K562 (cell line): ENCODE measurements at regions not wholly inside any gene's neighbourhood (a gene's known extent, or its start where the extent isn't known, plus 50 kb on each side); places are given as distances from the start of the nearest gene placed in this dataset.

Experiments used
- C11orf30 ChIP-seq: fragments of 450-650 bp; IDR thresholded peaks from 2 replicates; pipeline ENCODE4 v1.6.1; 2016; ENCODE audit warnings: low read depth, mild to moderate bottlenecking
- CCNT2 ChIP-seq: IDR thresholded peaks from 2 replicates; pipeline ENCODE4 v1.6.1; 2011; ENCODE audit warnings: borderline replicate concordance, low read depth, mild to moderate bottlenecking, moderate library complexity, mixed read lengths, low read length; ENCODE audit not compliant: insufficient read length; ENCODE audit errors: extremely low read depth
- CHD1 ChIP-seq: fragments of 200-600 bp; sonication (generic); IDR thresholded peaks from one replicate; pipeline ENCODE4 v1.6.1; 2012; ENCODE audit warnings: mild to moderate bottlenecking, moderate library complexity, low read length, inconsistent platforms
- ELF2 ChIP-seq: fragments of 250-450 bp; sonication (Bioruptor Pico); IDR thresholded peaks from 2 replicates; pipeline ENCODE4 v1.5.0; 2021; ENCODE audit warnings: mild to moderate bottlenecking
- GATAD2B ChIP-seq: fragments of 450-650 bp; IDR thresholded peaks from 2 replicates; pipeline ENCODE4 v1.6.1; 2017; ENCODE audit warnings: mild to moderate bottlenecking, borderline replicate concordance
- HCFC1 ChIP-seq: IDR thresholded peaks from 2 replicates; pipeline ENCODE4 v1.6.1; 2012; ENCODE audit warnings: low read depth, low read length, improper control_type of control experiment
- JUND ChIP-seq, 2 experiments: IDR thresholded peaks; 2 replicates in 1 of 2; 3 replicates in 1 of 2; pipeline ENCODE4 v1.6.1; 2011; ENCODE audit warnings: borderline replicate concordance in 2 of 2, low read depth in 2 of 2, low read length in 2 of 2, improper control_type of control experiment in 1 of 2, missing biosample characterization in 1 of 2, missing genetic modification characterization in 1 of 2, missing genetic modification reagents in 1 of 2
- KLF6 ChIP-seq: fragments of 250-450 bp; sonication (Bioruptor Pico); IDR thresholded peaks from 2 replicates; pipeline ENCODE4 v1.4.0; 2020; ENCODE audit warnings: mild to moderate bottlenecking, moderate library complexity, borderline replicate concordance
- NCOR1 ChIP-seq: fragments of 450-650 bp; IDR thresholded peaks from 2 replicates; pipeline ENCODE4 v1.6.1; 2016; ENCODE audit warnings: mild to moderate bottlenecking, moderate library complexity
- POLR2AphosphoS2 ChIP-seq: IDR thresholded peaks from 2 replicates; pipeline ENCODE4 v1.6.1; 2012; ENCODE audit warnings: low read length, improper control_type of control experiment
- RBM14 ChIP-seq: fragments of 200-400 bp; formaldehyde crosslinking; IDR thresholded peaks from 2 replicates; pipeline ENCODE4 v1.6.1; 2018; ENCODE audit warnings: low read depth, mild to moderate bottlenecking, low read length, moderate library complexity, borderline replicate concordance; ENCODE audit not compliant: insufficient read depth
- TCF3 ChIP-seq: sonication (generic); formaldehyde crosslinking; IDR thresholded peaks from 2 replicates; pipeline ENCODE4 v1.4.0; 2020; ENCODE audit warnings: mild to moderate bottlenecking, missing genetic modification reagents
- TRIM24 ChIP-seq, 2 experiments: fragments of 450-650 bp; IDR thresholded peaks; 2 replicates each; pipeline ENCODE4 v1.6.1; 2016
- XRCC4 ChIP-seq: IDR thresholded peaks from one replicate; pipeline ENCODE4 v1.6.1; 2011; ENCODE audit not compliant: insufficient read depth, insufficient read length; ENCODE audit errors: extremely low read depth
- TF ChIP-seq, protein P1 (sequence below): fragments of 450-650 bp; IDR thresholded peaks from 2 replicates; pipeline ENCODE4 v1.6.1; 2018; ENCODE audit not compliant: partially characterized antibody
- TF ChIP-seq, protein P2 (sequence below): fragments of 250-450 bp; sonication (Bioruptor Pico); IDR thresholded peaks from 2 replicates; pipeline ENCODE4 v1.5.0; 2021; ENCODE audit warnings: mild to moderate bottlenecking, moderate library complexity
- TF ChIP-seq, protein P3 (sequence below): fragments of 450-650 bp; IDR thresholded peaks from 2 replicates; pipeline ENCODE4 v1.6.1; 2016; ENCODE audit warnings: low read depth, mild to moderate bottlenecking, moderate library complexity
- TF ChIP-seq, protein P4 (sequence below): fragments of 250-450 bp; sonication (Bioruptor Pico); IDR thresholded peaks from 2 replicates; pipeline ENCODE4 v1.5.1; 2021; ENCODE audit warnings: mild to moderate bottlenecking

DNA sequence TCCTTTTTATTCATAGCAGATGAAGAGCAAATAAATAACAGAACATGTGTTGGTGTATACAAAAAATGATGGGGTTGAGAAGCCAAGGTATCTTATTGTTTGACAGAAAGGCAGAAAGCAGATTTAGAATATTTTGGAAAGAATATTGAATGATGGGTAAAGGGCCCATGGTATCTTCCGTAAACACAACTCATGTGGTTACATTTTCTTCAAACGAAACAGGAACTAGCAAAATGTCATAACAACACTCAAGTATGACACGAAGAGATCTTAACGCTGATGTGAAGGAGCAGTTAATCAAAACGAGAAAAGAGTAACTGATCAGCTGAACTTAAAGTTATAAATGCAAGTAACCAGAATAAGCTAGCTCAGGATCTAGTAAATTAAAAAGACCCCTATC lies 195.7 kb upstream of the GK2 start (continued):
- TF ChIP-seq, protein P1, sequence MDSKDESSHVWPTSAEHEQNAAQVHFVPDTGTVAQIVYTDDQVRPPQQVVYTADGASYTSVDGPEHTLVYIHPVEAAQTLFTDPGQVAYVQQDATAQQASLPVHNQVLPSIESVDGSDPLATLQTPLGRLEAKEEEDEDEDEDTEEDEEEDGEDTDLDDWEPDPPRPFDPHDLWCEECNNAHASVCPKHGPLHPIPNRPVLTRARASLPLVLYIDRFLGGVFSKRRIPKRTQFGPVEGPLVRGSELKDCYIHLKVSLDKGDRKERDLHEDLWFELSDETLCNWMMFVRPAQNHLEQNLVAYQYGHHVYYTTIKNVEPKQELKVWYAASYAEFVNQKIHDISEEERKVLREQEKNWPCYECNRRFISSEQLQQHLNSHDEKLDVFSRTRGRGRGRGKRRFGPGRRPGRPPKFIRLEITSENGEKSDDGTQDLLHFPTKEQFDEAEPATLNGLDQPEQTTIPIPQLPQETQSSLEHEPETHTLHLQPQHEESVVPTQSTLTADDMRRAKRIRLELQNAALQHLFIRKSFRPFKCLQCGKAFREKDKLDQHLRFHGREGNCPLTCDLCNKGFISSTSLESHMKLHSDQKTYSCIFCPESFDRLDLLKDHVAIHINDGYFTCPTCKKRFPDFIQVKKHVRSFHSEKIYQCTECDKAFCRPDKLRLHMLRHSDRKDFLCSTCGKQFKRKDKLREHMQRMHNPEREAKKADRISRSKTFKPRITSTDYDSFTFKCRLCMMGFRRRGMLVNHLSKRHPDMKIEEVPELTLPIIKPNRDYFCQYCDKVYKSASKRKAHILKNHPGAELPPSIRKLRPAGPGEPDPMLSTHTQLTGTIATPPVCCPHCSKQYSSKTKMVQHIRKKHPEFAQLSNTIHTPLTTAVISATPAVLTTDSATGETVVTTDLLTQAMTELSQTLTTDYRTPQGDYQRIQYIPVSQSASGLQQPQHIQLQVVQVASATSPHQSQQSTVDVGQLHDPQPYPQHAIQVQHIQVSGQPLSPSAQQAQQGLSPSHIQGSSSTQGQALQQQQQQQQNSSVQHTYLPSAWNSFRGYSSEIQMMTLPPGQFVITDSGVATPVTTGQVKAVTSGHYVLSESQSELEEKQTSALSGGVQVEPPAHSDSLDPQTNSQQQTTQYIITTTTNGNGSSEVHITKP = peak; percentile 90
- TF ChIP-seq TCF3 (CRISPR knock-in tag) = peak; percentile 52
- TF ChIP-seq C11orf30 = no peak
- no peak for TF ChIP-seq POLR2AphosphoS2
- TF ChIP-seq RBM14 = no peak
- no peak for TF ChIP-seq CCNT2
- no peak for TF ChIP-seq GATAD2B
- peak; percentile 64; the same call in 1 of the 2 replicates for TF ChIP-seq ELF2 (CRISPR knock-in tag)
- no peak for TF ChIP-seq KLF6 (CRISPR knock-in tag)
- TF ChIP-seq, protein P2, sequence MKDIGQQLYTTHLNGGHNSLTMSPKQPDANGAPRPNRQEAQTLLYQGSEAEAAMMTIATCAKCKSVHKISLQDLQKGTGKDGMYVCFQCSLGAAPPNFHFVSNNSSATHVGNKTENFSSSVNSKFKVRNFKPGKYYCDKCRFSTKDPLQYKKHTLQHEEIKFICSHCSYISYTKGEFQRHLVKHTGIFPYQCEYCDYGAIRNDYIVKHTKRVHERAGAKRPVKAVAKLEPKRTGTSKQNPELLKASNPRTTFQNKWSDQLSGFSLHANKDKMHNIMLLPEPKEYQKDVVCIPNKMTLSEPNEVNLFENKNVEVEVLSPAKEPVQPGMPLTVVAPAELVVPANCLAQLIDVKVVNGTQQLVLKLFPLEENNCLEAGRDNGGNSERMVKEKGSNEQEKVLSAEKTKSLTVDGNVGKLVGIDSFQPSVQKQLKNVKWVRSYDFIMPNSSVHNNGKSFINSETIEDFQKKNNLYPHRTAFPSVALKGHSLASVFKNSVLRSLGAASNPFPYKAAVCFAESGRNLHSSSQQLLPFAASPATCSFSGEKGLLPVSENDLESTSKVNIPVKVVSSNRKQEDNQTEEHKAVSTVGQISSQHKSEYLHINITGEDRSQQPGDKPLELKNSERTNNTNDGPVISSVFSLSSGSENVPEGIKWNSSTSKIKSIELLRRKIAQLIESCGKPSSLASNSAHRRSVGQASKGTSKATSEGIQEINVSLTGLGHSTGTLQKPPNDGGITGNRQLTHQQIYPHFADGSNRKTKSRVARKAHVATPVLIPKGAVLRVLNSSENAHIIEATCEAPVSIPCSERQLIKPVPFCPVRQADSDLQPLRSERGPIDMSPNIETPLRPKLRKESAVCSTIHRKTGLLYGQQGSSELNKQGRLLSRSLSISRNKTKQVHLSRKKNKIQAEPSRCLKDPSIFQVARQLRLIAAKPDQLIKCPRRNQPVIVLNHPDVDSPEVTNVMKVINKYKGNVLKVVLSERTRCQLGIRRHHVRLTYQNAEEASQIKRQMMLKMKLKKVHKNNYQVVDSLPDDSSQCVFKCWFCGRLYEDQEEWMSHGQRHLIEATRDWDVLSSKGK (CRISPR knock-in tag) = no peak
- TF ChIP-seq NCOR1 = no peak
- TF ChIP-seq TRIM24 (IDR thresholded peaks at IDR 0.05) = no peak
- no peak for TF ChIP-seq HCFC1
- no peak for TF ChIP-seq CHD1
- TF ChIP-seq, protein P3, sequence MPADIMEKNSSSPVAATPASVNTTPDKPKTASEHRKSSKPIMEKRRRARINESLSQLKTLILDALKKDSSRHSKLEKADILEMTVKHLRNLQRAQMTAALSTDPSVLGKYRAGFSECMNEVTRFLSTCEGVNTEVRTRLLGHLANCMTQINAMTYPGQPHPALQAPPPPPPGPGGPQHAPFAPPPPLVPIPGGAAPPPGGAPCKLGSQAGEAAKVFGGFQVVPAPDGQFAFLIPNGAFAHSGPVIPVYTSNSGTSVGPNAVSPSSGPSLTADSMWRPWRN = no peak
- TF ChIP-seq, protein P4, sequence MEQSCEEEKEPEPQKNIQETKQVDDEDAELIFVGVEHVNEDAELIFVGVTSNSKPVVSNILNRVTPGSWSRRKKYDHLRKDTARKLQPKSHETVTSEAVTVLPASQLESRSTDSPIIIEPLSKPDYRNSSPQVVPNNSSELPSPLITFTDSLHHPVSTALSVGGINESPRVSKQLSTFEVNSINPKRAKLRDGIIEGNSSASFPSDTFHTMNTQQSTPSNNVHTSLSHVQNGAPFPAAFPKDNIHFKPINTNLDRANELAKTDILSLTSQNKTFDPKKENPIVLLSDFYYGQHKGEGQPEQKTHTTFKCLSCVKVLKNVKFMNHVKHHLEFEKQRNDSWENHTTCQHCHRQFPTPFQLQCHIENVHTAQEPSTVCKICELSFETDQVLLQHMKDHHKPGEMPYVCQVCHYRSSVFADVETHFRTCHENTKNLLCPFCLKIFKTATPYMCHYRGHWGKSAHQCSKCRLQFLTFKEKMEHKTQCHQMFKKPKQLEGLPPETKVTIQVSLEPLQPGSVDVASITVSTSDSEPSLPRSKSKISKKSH (CRISPR knock-in tag) = no peak
- no peak for TF ChIP-seq XRCC4
- TF ChIP-seq JUND (IDR thresholded peaks at IDR 0.05; ENCODE audit: borderline replicate concordance, low read depth, low read length) = 0 out of 2 replicates have a peak, but pooled peaks have one; percentile 3
- 0 out of 3 replicates have a peak, but pooled peaks have one; percentile 10 for TF ChIP-seq JUND (tag; IDR thresholded peaks at IDR 0.05; ENCODE audit: borderline replicate concordance, low read depth, low read length)
